ENCODE measurements at regions not wholly inside any gene's neighbourhood (a gene's known extent, or its start where the extent isn't known, plus 50 kb on each side); places are given as distances from the start of the nearest gene placed in this dataset.

DNA sequence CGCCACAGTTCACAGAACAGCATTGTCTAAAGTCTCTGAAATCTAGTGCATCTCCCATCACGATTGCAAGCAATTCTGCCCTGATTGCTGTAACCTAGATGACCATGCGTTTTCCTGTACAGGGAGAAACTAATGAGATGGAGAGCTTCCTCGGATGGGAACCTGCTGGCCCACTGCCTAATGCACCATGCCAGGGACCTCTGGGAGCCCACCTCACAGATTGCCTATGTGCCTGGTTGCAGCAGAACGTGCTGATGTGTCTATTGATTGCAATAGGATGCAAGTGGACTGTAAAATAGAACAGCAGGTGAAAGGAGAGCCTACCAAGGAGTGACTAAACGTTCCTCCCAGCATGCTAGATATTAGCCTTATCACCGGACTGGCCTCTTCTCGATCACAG, 141.0 kb upstream of the RAB12 start:
- Histone ChIP-seq H3K9me3 (ENCODE audit: control insufficient read depth, insufficient read depth, low read length) (no peaks in the 10 kb centered on the region), H3K14ac (replicated peaks; ENCODE audit: low read depth, low read length) (no peak overlapping the region), H3K36me3 (ENCODE audit: control insufficient read depth, insufficient read depth, low read length) (no peaks in the 10 kb centered on the region), H2AK5ac (ENCODE audit: low read depth, low read length) (no peak overlapping the region), H3K4me3 (ENCODE audit: insufficient read depth, low read depth, low read length) (no peak overlapping the region), H3K23ac (ENCODE audit: low read depth, low read length) (no peak overlapping the region), H4K20me1 (ENCODE audit: insufficient read depth, low read length) (no peaks in the 10 kb centered on the region), H2AFZ (replicated peaks; ENCODE audit: low read length, poor library complexity) (no peak overlapping the region), H2BK5ac (ENCODE audit: low read depth, low read length, poor library complexity, severe bottlenecking) (no peak overlapping the region), H3K79me1 (ENCODE audit: low read depth in 1 of 2, low read length in 2 of 2) (no peaks in the 10 kb centered on the region), H3K9ac (ENCODE audit: low read depth, low read length) (no peak overlapping the region), H3K27me3 (ENCODE audit: control insufficient read depth, insufficient read depth, low read length) (peaks cover 31% of the 10 kb centered on the region), H4K5ac (ENCODE audit: low read depth, low read length) (no peak overlapping the region), H3K56ac (ENCODE audit: extremely low read depth, insufficient read depth, low read length) (no peak overlapping the region), H2BK15ac (ENCODE audit: low read depth, low read length) (no peak overlapping the region), H3K4ac (ENCODE audit: low read depth, low read length) (no peak overlapping the region), H2BK120ac (ENCODE audit: low read depth, low read length) (no peak overlapping the region), H3K4me1 (ENCODE audit: control insufficient read depth, insufficient read depth, low read length) (no peaks in the 10 kb centered on the region; the same call in 1 of the 2 replicates), H3K9me1 (ENCODE audit: insufficient read depth, low read length) (no peaks in the 10 kb centered on the region; the same call in 1 of the 2 replicates), H3K18ac (ENCODE audit: low read depth, low read length) (no peak overlapping the region), H4K8ac (ENCODE audit: low read depth in 2 of 2, low read length in 2 of 2) (no peak overlapping the region), H2AK9ac (replicated peaks; ENCODE audit: low read depth, low read length, poor library complexity) (no peak overlapping the region), H3K4me2 (ENCODE audit: low read depth, low read length) (no peak overlapping the region), H2BK20ac (ENCODE audit: low read depth, low read length) (no peak overlapping the region), H4K91ac (ENCODE audit: insufficient read depth, low read depth, low read length) (no peak overlapping the region), H3K27ac (ENCODE audit: insufficient read depth, low read length) (no peak overlapping the region)
- 86% methylated on average over 3 of the region's 8 CpGs; no CpG with 5 or more reads in 1 of the 2 experiments for WGBS, 2 experiments (ENCODE audit: extremely low coverage in 2 of 2, insufficient read length in 1 of 2)
- ChIA-PET POLR2A (ENCODE audit: unreplicated experiment) (no interaction called here), CTCF (interaction anchor here (1.7 kb wide), 1 partner anchor 10 kb away, joined by 7 read pairs; no protein-coding TSS in a partner anchor)
- DNase-seq (no peak), ATAC-seq (ENCODE audit: low read depth) (no peak)
- dilution Hi-C loops (cut with HindIII; ENCODE audit: low sequenced_read_pairs, unreplicated experiment) (no loop called here), in situ Hi-C loops (cut with MboI; ENCODE audit: low sequenced_read_pairs) (no loop called here), intact Hi-C loops (cut with micrococcal nuclease) (no loop called here)
- no TSS peak for BruUV-seq (replicated peaks)
- TF ChIP-seq CEBPB (IDR thresholded peaks at IDR 0.05; ENCODE audit: low read depth, low read length) = no peak
- no peak for TF ChIP-seq MXI1 (IDR thresholded peaks at IDR 0.05; ENCODE audit: borderline replicate concordance, low read depth, low read length)
- TF ChIP-seq, protein P1, sequence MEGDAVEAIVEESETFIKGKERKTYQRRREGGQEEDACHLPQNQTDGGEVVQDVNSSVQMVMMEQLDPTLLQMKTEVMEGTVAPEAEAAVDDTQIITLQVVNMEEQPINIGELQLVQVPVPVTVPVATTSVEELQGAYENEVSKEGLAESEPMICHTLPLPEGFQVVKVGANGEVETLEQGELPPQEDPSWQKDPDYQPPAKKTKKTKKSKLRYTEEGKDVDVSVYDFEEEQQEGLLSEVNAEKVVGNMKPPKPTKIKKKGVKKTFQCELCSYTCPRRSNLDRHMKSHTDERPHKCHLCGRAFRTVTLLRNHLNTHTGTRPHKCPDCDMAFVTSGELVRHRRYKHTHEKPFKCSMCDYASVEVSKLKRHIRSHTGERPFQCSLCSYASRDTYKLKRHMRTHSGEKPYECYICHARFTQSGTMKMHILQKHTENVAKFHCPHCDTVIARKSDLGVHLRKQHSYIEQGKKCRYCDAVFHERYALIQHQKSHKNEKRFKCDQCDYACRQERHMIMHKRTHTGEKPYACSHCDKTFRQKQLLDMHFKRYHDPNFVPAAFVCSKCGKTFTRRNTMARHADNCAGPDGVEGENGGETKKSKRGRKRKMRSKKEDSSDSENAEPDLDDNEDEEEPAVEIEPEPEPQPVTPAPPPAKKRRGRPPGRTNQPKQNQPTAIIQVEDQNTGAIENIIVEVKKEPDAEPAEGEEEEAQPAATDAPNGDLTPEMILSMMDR (conservative IDR thresholded peaks at IDR 0.05; ENCODE audit: low read depth, low read length) = no peak
- no peak for TF ChIP-seq SMC3 (IDR thresholded peaks at IDR 0.05; ENCODE audit: low read depth, low read length)
- no peak for TF ChIP-seq CHD1 (IDR thresholded peaks at IDR 0.05; ENCODE audit: low read depth, low read length)
- TF ChIP-seq MAFK (IDR thresholded peaks at IDR 0.05; ENCODE audit: low read depth, low read length) = no peak
- TF ChIP-seq POLR2A (IDR thresholded peaks at IDR 0.05; ENCODE audit: low read depth, low read length) = no peak
- TF ChIP-seq, protein P2, sequence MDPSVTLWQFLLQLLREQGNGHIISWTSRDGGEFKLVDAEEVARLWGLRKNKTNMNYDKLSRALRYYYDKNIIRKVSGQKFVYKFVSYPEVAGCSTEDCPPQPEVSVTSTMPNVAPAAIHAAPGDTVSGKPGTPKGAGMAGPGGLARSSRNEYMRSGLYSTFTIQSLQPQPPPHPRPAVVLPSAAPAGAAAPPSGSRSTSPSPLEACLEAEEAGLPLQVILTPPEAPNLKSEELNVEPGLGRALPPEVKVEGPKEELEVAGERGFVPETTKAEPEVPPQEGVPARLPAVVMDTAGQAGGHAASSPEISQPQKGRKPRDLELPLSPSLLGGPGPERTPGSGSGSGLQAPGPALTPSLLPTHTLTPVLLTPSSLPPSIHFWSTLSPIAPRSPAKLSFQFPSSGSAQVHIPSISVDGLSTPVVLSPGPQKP (IDR thresholded peaks at IDR 0.05; ENCODE audit: borderline replicate concordance, low read depth, low read length) = no peak
- TF ChIP-seq, protein P3, sequence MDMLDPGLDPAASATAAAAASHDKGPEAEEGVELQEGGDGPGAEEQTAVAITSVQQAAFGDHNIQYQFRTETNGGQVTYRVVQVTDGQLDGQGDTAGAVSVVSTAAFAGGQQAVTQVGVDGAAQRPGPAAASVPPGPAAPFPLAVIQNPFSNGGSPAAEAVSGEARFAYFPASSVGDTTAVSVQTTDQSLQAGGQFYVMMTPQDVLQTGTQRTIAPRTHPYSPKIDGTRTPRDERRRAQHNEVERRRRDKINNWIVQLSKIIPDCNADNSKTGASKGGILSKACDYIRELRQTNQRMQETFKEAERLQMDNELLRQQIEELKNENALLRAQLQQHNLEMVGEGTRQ (IDR thresholded peaks at IDR 0.05; ENCODE audit: low read depth, low read length) = no peak
